H1 (cell line): ENCODE measurements at regions not wholly inside any gene's neighbourhood (a gene's known extent, or its start where the extent isn't known, plus 50 kb on each side); places are given as distances from the start of the nearest gene placed in this dataset.

Source experiments
- CTCF ChIA-PET: fragments of 300-600 bp; sonication (Branson Sonifier 250); formaldehyde crosslinking; loops from one replicate; lab custom pipeline; 2021; ENCODE audit not compliant: partially characterized antibody; lab: Charles Lee
- POLR2A ChIA-PET: fragments of 300-600 bp; sonication (Branson Sonifier 250); formaldehyde crosslinking; loops from one replicate; lab custom pipeline; 2021; ENCODE audit warnings: inconsistent platforms; ENCODE audit not compliant: partially characterized antibody; lab: Charles Lee
- DNase-seq, 2 experiments: peaks; one replicate each; pipeline versions ENCODE4 v3.0.0 to v3.0.0-alpha.2; 2010 to 2022; ENCODE audit warnings: low spot score in 2 of 2, low read depth in 1 of 2, mixed read lengths in 1 of 2
- FAIRE-seq: peaks from 2 replicates; lab custom pipeline; 2011; peaks lifted over from hg19 to GRCh38; lab: Jason Lieb, UNC
- H2AFZ ChIP-seq: 2 replicates; pipeline ENCODE4 v1.8.1; 2012; ENCODE audit warnings: low read length, inconsistent platforms
- H2AK5ac ChIP-seq: 2 replicates; pipeline ENCODE4 v1.6.1; 2013; ENCODE audit warnings: low read depth, low read length
- H2BK120ac ChIP-seq: replicated peaks from 2 replicates; pipeline ENCODE3; 2013; ENCODE audit warnings: low read depth, low read length, inconsistent platforms
- H2BK12ac ChIP-seq: 2 replicates; pipeline ENCODE4 v1.6.1; 2013; ENCODE audit warnings: low read depth, low read length
- H2BK15ac ChIP-seq: 2 replicates; pipeline ENCODE4 v1.6.1; 2013; ENCODE audit warnings: low read length
- H2BK20ac ChIP-seq: 2 replicates; pipeline ENCODE4 v1.6.1; 2013; ENCODE audit warnings: low read length
- H2BK5ac ChIP-seq: 2 replicates; pipeline ENCODE4 v1.6.1; 2013; ENCODE audit warnings: low read depth, low read length
- H3K14ac ChIP-seq: 2 replicates; pipeline ENCODE4 v1.6.1; 2013; ENCODE audit warnings: inconsistent platforms; ENCODE audit not compliant: insufficient read length
- H3K18ac ChIP-seq: 2 replicates; pipeline ENCODE4 v1.6.1; 2013; ENCODE audit warnings: low read length; ENCODE audit errors: extremely low read depth
- H3K23ac ChIP-seq: 2 replicates; pipeline ENCODE4 v1.6.1; 2013; ENCODE audit warnings: inconsistent platforms; ENCODE audit not compliant: insufficient read length
- H3K23me2 ChIP-seq: 2 replicates; pipeline ENCODE4 v1.6.1; 2013; ENCODE audit warnings: low read depth, low read length
- H3K27ac ChIP-seq: 2 replicates; pipeline ENCODE4 v1.6.1; 2011; ENCODE audit warnings: low read depth, low read length, inconsistent platforms
- H3K27me3 ChIP-seq, 4 experiments: replicated peaks in 1 of 4; 1 replicate in 1 of 4; 2 replicates in 3 of 4; pipeline versions ENCODE4 v1.6.1 to v1.8.1; 2011 to 2013; ENCODE audit warnings: low read length in 3 of 4, mild to moderate bottlenecking in 3 of 4, inconsistent platforms in 2 of 4, mixed read lengths in 2 of 4, moderate library complexity in 1 of 4; ENCODE audit not compliant: control insufficient read depth in 3 of 4, insufficient read depth in 3 of 4; ENCODE audit errors: extremely low read depth in 1 of 4
- H3K36me3 ChIP-seq, 4 experiments: 2 replicates each; pipeline versions ENCODE4 v1.6.1 to v1.8.1; 2011 to 2013; ENCODE audit warnings: mild to moderate bottlenecking in 4 of 4, low read length in 3 of 4, moderate library complexity in 2 of 4, control low read depth in 1 of 4, inconsistent platforms in 1 of 4; ENCODE audit not compliant: insufficient read depth in 4 of 4, control insufficient read depth in 2 of 4
- H3K4ac ChIP-seq: replicated peaks from 2 replicates; pipeline ENCODE3; 2013; ENCODE audit warnings: low read length, low read depth, mixed read lengths, inconsistent platforms; ENCODE audit not compliant: insufficient read length
- H3K4me1 ChIP-seq, 4 experiments: replicated peaks in 1 of 4; 1 replicate in 1 of 4; 2 replicates in 3 of 4; pipeline versions ENCODE4 v1.6.1 to v1.8.1; 2011 to 2013; ENCODE audit warnings: low read length in 3 of 4, inconsistent platforms in 2 of 4, mixed read lengths in 1 of 4; ENCODE audit not compliant: insufficient read depth in 4 of 4, control insufficient read depth in 3 of 4
- H3K4me2 ChIP-seq, 2 experiments: 2 replicates each; pipeline versions ENCODE4 v1.6.1 to v1.8.1; 2011 to 2013; ENCODE audit warnings: low read depth in 2 of 2, low read length in 2 of 2, control low read depth in 1 of 2, inconsistent platforms in 1 of 2, mild to moderate bottlenecking in 1 of 2; ENCODE audit not compliant: insufficient read depth in 1 of 2
- H3K4me3 ChIP-seq, 4 experiments: fragments of 200-600, 300-600 bp in 1 of 4; sonication (generic), shearing (Covaris generic), sonication (Bioruptor Twin) in 1 of 4; 2 replicates each; pipeline versions ENCODE4 v1.5.1 to v1.8.1; 2011 to 2016; ENCODE audit warnings: low read length in 4 of 4, low read depth in 3 of 4, control low read depth in 2 of 4, inconsistent platforms in 2 of 4, mild to moderate bottlenecking in 2 of 4, mixed read lengths in 1 of 4, moderate library complexity in 1 of 4; ENCODE audit not compliant: insufficient read depth in 2 of 4; ENCODE audit errors: extremely low read depth in 1 of 4
- H3K56ac ChIP-seq: replicated peaks from 2 replicates; pipeline ENCODE3; 2013; ENCODE audit warnings: low read depth, mild to moderate bottlenecking, mixed read lengths, low read length, inconsistent platforms; ENCODE audit not compliant: insufficient read length
- H3K79me1 ChIP-seq: 2 replicates; pipeline ENCODE4 v1.6.1; 2013; ENCODE audit warnings: low read depth, low read length, control low read depth
- H3K79me2 ChIP-seq, 2 experiments: 2 replicates each; pipeline versions ENCODE4 v1.6.1 to v1.8.1; 2012 to 2013; ENCODE audit warnings: low read length in 2 of 2, mild to moderate bottlenecking in 2 of 2, inconsistent platforms in 1 of 2; ENCODE audit not compliant: insufficient read depth in 2 of 2, control insufficient read depth in 1 of 2
- H3K9ac ChIP-seq, 4 experiments: replicated peaks in 1 of 4; 1 replicate in 1 of 4; 2 replicates in 3 of 4; pipeline versions ENCODE4 v1.6.1 to v1.8.1; 2011 to 2013; ENCODE audit warnings: low read depth in 3 of 4, low read length in 3 of 4, control low read depth in 2 of 4, mild to moderate bottlenecking in 2 of 4, moderate library complexity in 2 of 4, inconsistent platforms in 1 of 4; ENCODE audit errors: extremely low read depth in 1 of 4
- H3K9me3 ChIP-seq, 2 experiments: 2 replicates each; pipeline versions ENCODE4 v1.6.1 to v1.8.1; 2012 to 2013; ENCODE audit warnings: mild to moderate bottlenecking in 2 of 2, moderate library complexity in 2 of 2, control low read depth in 1 of 2, inconsistent platforms in 1 of 2, low read depth in 1 of 2, low read length in 1 of 2, mixed read lengths in 1 of 2; ENCODE audit not compliant: insufficient read depth in 2 of 2
- H4K20me1 ChIP-seq, 2 experiments: replicated peaks in 1 of 2; 2 replicates each; pipeline versions ENCODE3 to v1.8.1; 2011 to 2013; ENCODE audit warnings: inconsistent platforms in 2 of 2, low read length in 2 of 2, mild to moderate bottlenecking in 1 of 2; ENCODE audit not compliant: insufficient read depth in 2 of 2, control insufficient read depth in 1 of 2
- H4K5ac ChIP-seq: 2 replicates; pipeline ENCODE4 v1.6.1; 2013; ENCODE audit warnings: low read length, low read depth, mixed read lengths, inconsistent platforms; ENCODE audit not compliant: insufficient read length
- H4K8ac ChIP-seq: 2 replicates; pipeline ENCODE4 v1.8.0; 2013; ENCODE audit warnings: mild to moderate bottlenecking, moderate library complexity, low read length, inconsistent platforms; ENCODE audit not compliant: insufficient read depth; ENCODE audit errors: extremely low read depth
- H4K91ac ChIP-seq: replicated peaks from 2 replicates; pipeline ENCODE3; 2013; ENCODE audit warnings: low read length, mixed read lengths, inconsistent platforms; ENCODE audit not compliant: insufficient read length
- GTF2F1 ChIP-seq: IDR thresholded peaks from 2 replicates; pipeline ENCODE4 v1.6.1; 2012; ENCODE audit warnings: low read depth, low read length, improper control_type of control experiment, borderline replicate concordance
- WGBS, 2 experiments: shearing (Covaris generic) in 1 of 2; methylation state at CpG; one replicate each; pipeline versions ENCODE4 v1.1.6 to v1.1.7; 2013 to 2015; ENCODE audit warnings: low lambda C conversion rate in 2 of 2, mixed read lengths in 2 of 2, inconsistent platforms in 1 of 2, low coverage in 1 of 2, missing lambda C conversion rate in 1 of 2; ENCODE audit not compliant: insufficient replicate concordance in 2 of 2, insufficient coverage in 1 of 2, insufficient read length in 1 of 2; ENCODE audit errors: extremely low coverage in 1 of 2, missing lambda C conversion rate in 1 of 2; 5-methylcytosine and 5-hydroxymethylcytosine counted together

GRCh38 chr6:128738112-128738511, 144.8 kb upstream of the LAMA2 start:
- H3K4me1 ChIP-seq: peaks cover 0 to 3% (median 3%) of the 10 kb centered on the region in 4 experiments; a peak in 5 of 7 replicates
- 72% methylated on average over 3 of the region's 3 CpGs; no CpG with 5 or more reads in 1 of the 2 experiments for WGBS, 2 experiments
- no peak overlapping the region for H4K8ac ChIP-seq
- H2AFZ ChIP-seq: no peak overlapping the region
- peaks cover 7 to 8% of the 10 kb centered on the region in 2 experiments for H3K9me3 ChIP-seq
- no peak overlapping the region for H3K9ac ChIP-seq
- H3K27ac ChIP-seq: no peak overlapping the region
- H4K5ac ChIP-seq: no peak overlapping the region
- no peak overlapping the region for H3K56ac ChIP-seq
- H3K14ac ChIP-seq: no peak overlapping the region
- H4K91ac ChIP-seq: no peak overlapping the region
- no peak overlapping the region for H3K23ac ChIP-seq
- H3K18ac ChIP-seq: no peak overlapping the region
- H3K4ac ChIP-seq: no peak overlapping the region
- H3K27me3 ChIP-seq: no peaks in the 10 kb centered on the region
- CTCF ChIA-PET: interaction anchor here (1.1 kb wide), 1 partner anchor 533 kb away, joined by 3 read pairs; no protein-coding TSS in a partner anchor
- H4K20me1 ChIP-seq: no peaks in the 10 kb centered on the region
- H2BK5ac ChIP-seq: no peak overlapping the region; the same call in 1 of the 2 replicates
- no peak overlapping the region for H3K4me3 ChIP-seq
- no peaks in the 10 kb centered on the region for H3K79me2 ChIP-seq
- H2BK20ac ChIP-seq: peak overlapping the region; percentile 66; the same call in 1 of the 2 replicates
- no peaks in the 10 kb centered on the region for H3K79me1 ChIP-seq
- POLR2A ChIA-PET: no interaction called here
- no peaks in the 10 kb centered on the region for H3K23me2 ChIP-seq
- no peak for TF ChIP-seq GTF2F1
- H3K4me2 ChIP-seq: no peak overlapping the region
- H2BK120ac ChIP-seq: peak overlapping the region; percentile 45
- no peak for FAIRE-seq
- no peak overlapping the region for H2AK5ac ChIP-seq
- peaks cover 0 to 3% (median 0%) of the 10 kb centered on the region in 4 experiments; a peak in 2 of 8 replicates for H3K36me3 ChIP-seq
- no peak for DNase-seq
- H2BK12ac ChIP-seq: no peak overlapping the region
- H2BK15ac ChIP-seq: no peak overlapping the region
